HepG2 (cell line): ENCODE measurements at regions not wholly inside any gene's neighbourhood (a gene's known extent, or its start where the extent isn't known, plus 50 kb on each side); places are given as distances from the start of the nearest gene placed in this dataset.
A peak's percentile ranks its signal among the peaks of the same experiment; 100 is the strongest.

ENCODE experiments used
- ATAC-seq: fragments of 200-7000 bp; cut with Tn5 transposase; 3 replicates; pipeline ENCODE4 v1.9.1; 2020; ENCODE audit warnings: mild to moderate bottlenecking, moderate library complexity
- BruUV-seq: library from RNA; stranded (reverse); fragments of 400-500 nt; replicated peaks from 2 replicates; lab custom pipeline; 2021; lab: Mats Ljungman, UMichigan
- CTCF ChIA-PET: fragments of 300-600 bp; formaldehyde crosslinking; extraction: SDS; loops from one replicate; lab custom pipeline; 2021; ENCODE audit warnings: low total read pairs, inconsistent platforms, low intra/inter-chr PET ratio; lab: Yijun Ruan, JAX
- POLR2A ChIA-PET: fragments of 350-600 bp; sonication (Branson Sonifier 250); formaldehyde crosslinking; loops from one replicate; lab custom pipeline; 2020; ENCODE audit warnings: antibody characterized with exemption, inconsistent platforms; lab: Yijun Ruan, JAX
- DNase-seq: peaks from one replicate; pipeline ENCODE4 v3.0.0-alpha.2; 2015; ENCODE audit warnings: low spot score
- FAIRE-seq: peaks from 3 replicates; lab custom pipeline; 2011; peaks lifted over from hg19 to GRCh38; lab: Jason Lieb, UNC
- H2AFZ ChIP-seq: one replicate; pipeline ENCODE4 v1.6.1; 2011; ENCODE audit warnings: low read length, inconsistent platforms
- H3K27ac ChIP-seq: fragments of 300-600 bp; 3 replicates; pipeline ENCODE4 v1.8.0; 2011; ENCODE audit warnings: mixed run types, mild to moderate bottlenecking, mixed read lengths, low read length, inconsistent platforms; ENCODE audit not compliant: insufficient read depth; ENCODE audit errors: extremely low read length
- H3K27me3 ChIP-seq, 2 experiments: fragments of 200-600 bp in 1 of 2; 2 replicates in 1 of 2; 3 replicates in 1 of 2; pipeline versions ENCODE4 v1.6.0 to v1.8.0; 2011; ENCODE audit warnings: low read length in 2 of 2, mild to moderate bottlenecking in 2 of 2, moderate library complexity in 2 of 2, inconsistent platforms in 1 of 2; ENCODE audit not compliant: insufficient read depth in 2 of 2, control insufficient read depth in 1 of 2
- H3K36me3 ChIP-seq, 2 experiments: fragments of 200-600 bp in 1 of 2; replicated peaks in 1 of 2; 2 replicates in 1 of 2; 3 replicates in 1 of 2; pipeline versions ENCODE4 v1.5.1 to v1.8.0; 2011; ENCODE audit warnings: low read length in 2 of 2, inconsistent platforms in 1 of 2; ENCODE audit not compliant: insufficient read depth in 2 of 2, control insufficient read depth in 1 of 2
- H3K4me1 ChIP-seq: 2 replicates; pipeline ENCODE4 v1.5.1; 2012; ENCODE audit warnings: low read length, inconsistent platforms; ENCODE audit not compliant: insufficient read depth
- H3K4me2 ChIP-seq: 2 replicates; pipeline ENCODE4 v1.6.0; 2011; ENCODE audit warnings: low read depth, low read length, inconsistent platforms
- H3K4me3 ChIP-seq, 3 experiments: fragments of 200-600 bp in 1 of 3; sonication (generic), shearing (Covaris generic) in 1 of 3; replicated peaks in 1 of 3; 2 replicates each; pipeline ENCODE4 v1.5.1; 2011 to 2016; ENCODE audit warnings: low read length in 3 of 3, inconsistent platforms in 2 of 3, low read depth in 2 of 3, mild to moderate bottlenecking in 2 of 3, control low read depth in 1 of 3, mixed read lengths in 1 of 3; ENCODE audit not compliant: insufficient read depth in 1 of 3
- H3K79me2 ChIP-seq: one replicate; pipeline ENCODE4 v1.6.1; 2011; ENCODE audit warnings: low read length, inconsistent platforms; ENCODE audit not compliant: insufficient read depth
- H3K9ac ChIP-seq: 2 replicates; pipeline ENCODE4 v1.6.0; 2011; ENCODE audit warnings: mild to moderate bottlenecking, low read depth, low read length, inconsistent platforms; ENCODE audit not compliant: insufficient read depth
- H3K9me3 ChIP-seq: 2 replicates; pipeline ENCODE4 v1.5.1; 2012; ENCODE audit warnings: mild to moderate bottlenecking, low read length
- H4K20me1 ChIP-seq: 2 replicates; pipeline ENCODE4 v1.6.0; 2011; ENCODE audit warnings: inconsistent platforms, mild to moderate bottlenecking, low read length, moderate library complexity; ENCODE audit not compliant: insufficient read depth
- ARNTL ChIP-seq: sonication (generic); formaldehyde crosslinking; IDR thresholded peaks from 2 replicates; pipeline ENCODE4 v1.4.0; 2020; ENCODE audit warnings: mild to moderate bottlenecking, missing genetic modification reagents
- ATF7 ChIP-seq, 2 experiments: fragments of 450-650 bp in 1 of 2; sonication (generic) in 1 of 2; formaldehyde crosslinking in 1 of 2; IDR thresholded peaks; 2 replicates each; pipeline versions ENCODE4 v1.4.0 to v1.6.1; 2016 to 2020; ENCODE audit warnings: antibody characterized with exemption in 1 of 2, mild to moderate bottlenecking in 1 of 2, missing genetic modification reagents in 1 of 2
- BHLHE40 ChIP-seq: IDR thresholded peaks from 2 replicates; pipeline ENCODE4 v1.6.1; 2011; ENCODE audit warnings: low read length, improper control_type of control experiment
- CREB1 ChIP-seq, 2 experiments: fragments of 450-650 bp in 1 of 2; IDR thresholded peaks; 2 replicates each; pipeline ENCODE4 v1.6.1; 2016 to 2017; ENCODE audit warnings: control low read depth in 1 of 2, mild to moderate bottlenecking in 1 of 2, missing compliant biosample characterization in 1 of 2, missing genetic modification characterization in 1 of 2
- HOXA9 ChIP-seq: sonication (generic); formaldehyde crosslinking; IDR thresholded peaks from 2 replicates; pipeline ENCODE4 v1.8.1; 2022; ENCODE audit warnings: missing genetic modification reagents, mild to moderate bottlenecking, moderate library complexity, borderline replicate concordance
- PRDM4 ChIP-seq: sonication (generic); formaldehyde crosslinking; IDR thresholded peaks from 2 replicates; pipeline ENCODE4 v1.9.0; 2021; ENCODE audit warnings: missing genetic modification reagents, borderline replicate concordance
- ZNF34 ChIP-seq: sonication (generic); formaldehyde crosslinking; IDR thresholded peaks from 2 replicates; pipeline ENCODE4 v1.4.0; 2020; ENCODE audit warnings: mild to moderate bottlenecking, missing genetic modification reagents, borderline replicate concordance
- ZNF704 ChIP-seq: sonication (generic); formaldehyde crosslinking; IDR thresholded peaks from 2 replicates; pipeline ENCODE4 v1.8.1; 2023; ENCODE audit warnings: mild to moderate bottlenecking, inconsistent platforms, moderate library complexity, missing genetic modification reagents, borderline replicate concordance
- WGBS: methylation state at CpG from one replicate; pipeline ENCODE4 v1.1.6; 2017; ENCODE audit warnings: low lambda C conversion rate; 5-methylcytosine and 5-hydroxymethylcytosine counted together
- in situ Hi-C: cut with HindIII; loops from 2 replicates; pipeline ENCODE4 v1.10.0; 2017; ENCODE audit warnings: low pct_unique_long_range_greater_than_20kb; ENCODE audit not compliant: extremely low pct_ligation_motif_present
- intact Hi-C: fragments of 100-400 bp; cut with micrococcal nuclease; formaldehyde crosslinking; loops from one replicate; pipeline ENCODE4 v1.10.0; 2022; ENCODE audit not compliant: unreplicated experiment

- TF ChIP-seq PRDM4, result no peak
- no peak for TF ChIP-seq ARNTL (CRISPR knock-in tag)
Measured at GRCh38 chr7:92964141-92964540, 127.8 kb upstream of the CDK6 start (continued).

- FAIRE-seq, result no peak
- H3K36me3 ChIP-seq, result no peaks in the 10 kb centered on the region
- TF ChIP-seq ATF7 (IDR thresholded peaks at IDR 0.05) (peak; percentile 82), ATF7 (CRISPR knock-in tag; IDR thresholded peaks at IDR 0.05) (no peak), ZNF34 (CRISPR knock-in tag) (no peak), HOXA9 (CRISPR knock-in tag) (no peak), ZNF704 (CRISPR knock-in tag) (no peak), CREB1 (IDR thresholded peaks at IDR 0.05) (peak; percentile 62), CREB1 (CRISPR knock-in tag; IDR thresholded peaks at IDR 0.05) (no peak), BHLHE40 (0 out of 2 replicates have a peak, but pooled peaks have one; percentile 13)
- TF ChIP-seq, all 625 proteins: peak for 3
- Histone ChIP-seq H3K27ac (no peak overlapping the region), H3K27me3 (no peaks in the 10 kb centered on the region), H2AFZ (no peak overlapping the region), H3K4me2 (no peak overlapping the region), H3K4me3 (no peak overlapping the region), H3K4me1 (no peaks in the 10 kb centered on the region), H4K20me1 (no peaks in the 10 kb centered on the region), H3K79me2 (no peaks in the 10 kb centered on the region), H3K9me3 (no peaks in the 10 kb centered on the region), H3K9ac (no peak overlapping the region)
- intact Hi-C loops, result no loop called here
- ChIA-PET POLR2A (no interaction called here), CTCF (no interaction called here)
- 20% methylated on average over 4 of the region's 4 CpGs for WGBS
- no TSS peak for BruUV-seq
- no peak for DNase-seq
- no peak for ATAC-seq
- in situ Hi-C loops, result no loop called here
Measured at GRCh38 chr7:92963566-92963965, 127.2 kb upstream of the CDK6 start.
